RWPE2 (cell line): ENCODE measurements at regions not wholly inside any gene's neighbourhood (a gene's known extent, or its start where the extent isn't known, plus 50 kb on each side); places are given as distances from the start of the nearest gene placed in this dataset.

ENCODE experiments used
- ATAC-seq: fragments of 200-7000 bp; cut with Tn5 transposase; 3 replicates; pipeline ENCODE4 v1.9.1; 2021; ENCODE audit warnings: low read depth
- DNase-seq: peaks from one replicate; pipeline ENCODE4 v3.0.0-alpha.2; 2020; ENCODE audit warnings: low spot score
- H3K27ac ChIP-seq: fragments of 450-650 bp; 2 replicates; pipeline ENCODE4 v1.5.1; 2017; ENCODE audit warnings: mild to moderate bottlenecking; ENCODE audit not compliant: poor library complexity, severe bottlenecking
- H3K27me3 ChIP-seq: fragments of 250-450 bp; sonication (Bioruptor Pico); 2 replicates; pipeline ENCODE4 v1.5.1; 2021; ENCODE audit warnings: mild to moderate bottlenecking, moderate library complexity; ENCODE audit not compliant: insufficient read depth, poor library complexity, severe bottlenecking
- H3K36me3 ChIP-seq: fragments of 250-450 bp; sonication (Bioruptor Pico); 2 replicates; pipeline ENCODE4 v1.5.1; 2020; ENCODE audit warnings: low read depth, mild to moderate bottlenecking, moderate library complexity
- H3K4me1 ChIP-seq: fragments of 250-450 bp; sonication (Bioruptor Pico); 2 replicates; pipeline ENCODE4 v1.5.1; 2021; ENCODE audit warnings: mild to moderate bottlenecking, moderate library complexity; ENCODE audit not compliant: insufficient read depth, poor library complexity, severe bottlenecking
- H3K4me3 ChIP-seq: fragments of 250-450 bp; sonication (Bioruptor Pico); 2 replicates; pipeline ENCODE4 v1.5.1; 2021; ENCODE audit warnings: mild to moderate bottlenecking, moderate library complexity; ENCODE audit not compliant: severe bottlenecking
- H3K9me3 ChIP-seq: fragments of 250-450 bp; sonication (Bioruptor Pico); 2 replicates; pipeline ENCODE4 v1.5.1; 2021; ENCODE audit warnings: mild to moderate bottlenecking, moderate library complexity; ENCODE audit not compliant: severe bottlenecking
- TF ChIP-seq, protein P1 (sequence below): fragments of 450-650 bp; IDR thresholded peaks from one replicate; pipeline ENCODE4 v1.5.1; 2017; ENCODE audit warnings: mild to moderate bottlenecking, moderate library complexity; ENCODE audit not compliant: poor library complexity, severe bottlenecking

DNA sequence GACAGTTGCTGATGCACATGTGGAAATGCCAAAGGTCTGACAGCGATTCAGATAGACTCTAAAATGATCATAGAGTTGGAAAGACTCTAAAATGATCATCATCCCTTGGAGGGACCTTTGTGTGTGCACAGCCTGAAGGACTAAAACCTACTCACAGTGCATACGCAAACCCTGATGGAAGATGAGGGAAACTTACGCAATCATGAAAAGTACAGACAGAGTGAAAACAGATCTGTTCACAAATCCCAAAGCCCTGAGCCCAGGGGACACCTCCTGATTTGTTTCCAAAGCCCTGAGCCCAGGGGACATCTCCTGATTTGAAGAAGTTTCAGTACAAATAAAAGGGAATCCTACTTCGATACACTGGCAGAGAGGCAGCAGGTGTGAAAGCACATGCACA is 79.3 kb upstream of the PROX1 start:
- H3K9me3 ChIP-seq = no peaks in the 10 kb centered on the region
- no peaks in the 10 kb centered on the region for H3K4me1 ChIP-seq
- H3K4me3 ChIP-seq = no peak overlapping the region
- TF ChIP-seq, protein P1, sequence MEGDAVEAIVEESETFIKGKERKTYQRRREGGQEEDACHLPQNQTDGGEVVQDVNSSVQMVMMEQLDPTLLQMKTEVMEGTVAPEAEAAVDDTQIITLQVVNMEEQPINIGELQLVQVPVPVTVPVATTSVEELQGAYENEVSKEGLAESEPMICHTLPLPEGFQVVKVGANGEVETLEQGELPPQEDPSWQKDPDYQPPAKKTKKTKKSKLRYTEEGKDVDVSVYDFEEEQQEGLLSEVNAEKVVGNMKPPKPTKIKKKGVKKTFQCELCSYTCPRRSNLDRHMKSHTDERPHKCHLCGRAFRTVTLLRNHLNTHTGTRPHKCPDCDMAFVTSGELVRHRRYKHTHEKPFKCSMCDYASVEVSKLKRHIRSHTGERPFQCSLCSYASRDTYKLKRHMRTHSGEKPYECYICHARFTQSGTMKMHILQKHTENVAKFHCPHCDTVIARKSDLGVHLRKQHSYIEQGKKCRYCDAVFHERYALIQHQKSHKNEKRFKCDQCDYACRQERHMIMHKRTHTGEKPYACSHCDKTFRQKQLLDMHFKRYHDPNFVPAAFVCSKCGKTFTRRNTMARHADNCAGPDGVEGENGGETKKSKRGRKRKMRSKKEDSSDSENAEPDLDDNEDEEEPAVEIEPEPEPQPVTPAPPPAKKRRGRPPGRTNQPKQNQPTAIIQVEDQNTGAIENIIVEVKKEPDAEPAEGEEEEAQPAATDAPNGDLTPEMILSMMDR = no peak
- H3K27me3 ChIP-seq = no peaks in the 10 kb centered on the region
- H3K36me3 ChIP-seq = no peaks in the 10 kb centered on the region
- DNase-seq = no peak
- ATAC-seq = no peak
- H3K27ac ChIP-seq = no peak overlapping the region

DNA sequence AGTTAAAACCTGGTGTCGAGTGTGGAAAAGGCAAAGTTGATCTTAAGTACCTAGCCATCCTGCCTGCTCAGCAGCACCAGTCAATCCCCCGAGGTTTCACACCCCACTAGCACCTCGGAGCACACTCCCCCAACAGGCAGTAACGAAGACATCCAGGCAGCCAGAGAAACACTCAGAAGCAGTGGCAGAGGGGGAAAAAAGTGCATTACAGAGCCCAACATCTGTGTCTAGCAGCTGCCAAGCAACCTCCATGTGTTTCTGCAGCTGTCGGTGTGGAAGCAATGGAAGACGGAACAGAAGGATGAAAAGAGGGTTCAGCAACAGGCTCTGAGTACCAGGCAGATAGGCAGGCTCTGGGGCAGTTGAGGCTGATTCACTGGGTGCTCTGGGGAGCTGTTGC is 73.4 kb upstream of the PROX1 start:
- Histone ChIP-seq H3K27ac (no peak overlapping the region), H3K4me3 (no peak overlapping the region), H3K36me3 (no peaks in the 10 kb centered on the region), H3K27me3 (no peaks in the 10 kb centered on the region), H3K9me3 (no peaks in the 10 kb centered on the region), H3K4me1 (no peaks in the 10 kb centered on the region)
- TF ChIP-seq, protein P1 = no peak
- no peak for DNase-seq
- ATAC-seq = no peak

DNA sequence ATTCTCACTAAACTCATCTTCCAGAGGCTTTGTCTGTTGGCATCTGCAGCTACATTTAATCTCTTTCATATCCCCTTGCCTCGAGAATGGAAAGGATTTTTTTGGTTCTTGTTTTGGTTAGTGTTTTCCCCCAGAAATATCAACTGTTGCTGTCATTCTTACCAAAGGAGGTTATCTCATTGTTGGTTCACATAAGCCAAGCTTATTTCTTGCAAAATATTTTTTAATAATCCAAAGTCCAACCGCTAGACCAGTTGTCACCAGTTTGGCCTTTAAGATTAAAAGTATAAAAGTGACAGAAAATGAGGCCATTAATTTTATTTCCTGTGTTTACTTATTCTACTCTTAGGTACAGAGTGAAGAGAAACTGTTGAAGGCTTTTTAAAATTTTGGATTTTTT is 66.5 kb upstream of the PROX1 start:
- Histone ChIP-seq H3K9me3 (no peaks in the 10 kb centered on the region), H3K27me3 (no peaks in the 10 kb centered on the region), H3K4me1 (no peaks in the 10 kb centered on the region), H3K4me3 (no peak overlapping the region), H3K27ac (no peak overlapping the region), H3K36me3 (no peaks in the 10 kb centered on the region)
- no peak for DNase-seq
- no peak for ATAC-seq
- TF ChIP-seq, protein P1 = no peak

DNA sequence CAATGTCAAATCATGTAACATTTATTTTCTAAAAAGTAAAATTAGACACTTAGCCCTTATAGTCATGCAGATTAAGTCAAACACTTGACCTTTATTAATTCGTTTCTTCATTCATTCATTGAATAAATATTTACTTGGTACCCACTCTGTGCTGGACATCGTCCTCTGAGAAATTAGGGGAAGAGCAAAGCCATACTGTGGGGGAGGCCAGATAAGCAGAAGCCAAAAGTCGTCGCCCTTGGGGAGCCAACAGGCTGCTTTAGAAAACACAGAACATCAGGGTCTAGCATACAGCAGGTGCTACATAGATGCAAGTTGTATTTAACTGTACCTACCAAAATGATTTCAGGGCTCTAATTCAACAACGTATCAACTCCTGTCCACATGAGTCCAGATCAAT is 66.1 kb upstream of the PROX1 start:
- TF ChIP-seq, protein P1 = no peak
- H3K36me3 ChIP-seq = no peaks in the 10 kb centered on the region

DNA sequence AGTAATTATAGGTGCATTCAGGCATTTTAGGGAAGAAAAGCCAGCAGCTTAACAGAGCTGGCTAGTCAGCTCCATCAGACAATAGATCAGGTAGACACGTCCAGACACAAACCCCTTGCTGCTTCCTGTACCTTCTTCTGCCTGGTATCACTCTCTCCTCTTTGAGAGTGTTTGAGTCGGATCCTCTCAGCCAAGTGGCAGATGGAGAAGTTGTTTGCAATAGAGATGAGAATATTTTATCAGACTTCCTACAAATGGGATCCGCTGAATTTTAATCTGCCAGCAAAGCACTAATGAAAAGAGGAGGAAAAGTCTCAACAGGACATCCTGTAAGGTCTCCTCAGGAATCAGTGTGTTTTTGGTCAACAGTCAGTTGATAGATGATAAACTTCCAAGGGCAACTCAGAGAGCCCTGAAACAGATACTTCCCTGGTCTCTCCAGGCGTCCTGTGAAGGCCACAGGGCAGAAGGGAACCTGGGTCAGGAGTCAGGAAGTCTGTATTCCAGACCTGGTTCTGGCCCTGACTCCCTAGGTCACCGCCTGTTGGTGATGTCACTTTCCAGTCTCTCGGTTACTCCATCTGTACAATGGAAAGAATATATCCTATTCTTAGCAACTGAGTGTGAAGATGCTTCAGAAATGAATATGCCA is 62.1 kb upstream of the PROX1 start:
- no peaks in the 10 kb centered on the region for H3K36me3 ChIP-seq
- H3K4me1 ChIP-seq = no peaks in the 10 kb centered on the region
- H3K27me3 ChIP-seq = no peaks in the 10 kb centered on the region
- H3K4me3 ChIP-seq = no peak overlapping the region
- ATAC-seq = no peak
- no peak overlapping the region for H3K27ac ChIP-seq
- no peaks in the 10 kb centered on the region for H3K9me3 ChIP-seq
- DNase-seq = no peak
- TF ChIP-seq, protein P1 = no peak

More for the DNA sequence above, 66.1 kb upstream of the PROX1 start:
- H3K4me3 ChIP-seq = no peak overlapping the region
- no peaks in the 10 kb centered on the region for H3K4me1 ChIP-seq
- no peaks in the 10 kb centered on the region for H3K27me3 ChIP-seq
- DNase-seq = no peak
- H3K27ac ChIP-seq = no peak overlapping the region
- H3K9me3 ChIP-seq = no peaks in the 10 kb centered on the region
- no peak for ATAC-seq
